HUES6 (cell line): ENCODE measurements at regions not wholly inside any gene's neighbourhood (a gene's known extent, or its start where the extent isn't known, plus 50 kb on each side); places are given as distances from the start of the nearest gene placed in this dataset.

ENCODE experiments used
- H3K27ac ChIP-seq: 2 replicates; pipeline ENCODE4 v1.7.0; 2013; ENCODE audit warnings: low read depth, mild to moderate bottlenecking, low read length, inconsistent platforms
- H3K27me3 ChIP-seq: 2 replicates; pipeline ENCODE4 v1.6.1; 2013; ENCODE audit warnings: low read length; ENCODE audit not compliant: control insufficient read depth, insufficient read depth
- H3K36me3 ChIP-seq: 2 replicates; pipeline ENCODE4 v1.6.1; 2013; ENCODE audit warnings: low read length; ENCODE audit not compliant: control insufficient read depth, insufficient read depth
- H3K4me1 ChIP-seq: 2 replicates; pipeline ENCODE4 v1.6.1; 2013; ENCODE audit warnings: low read length; ENCODE audit not compliant: control insufficient read depth, insufficient read depth
- H3K4me3 ChIP-seq: 2 replicates; pipeline ENCODE4 v1.5.1; 2013; ENCODE audit warnings: low read depth, low read length
- H3K9ac ChIP-seq: one replicate; pipeline ENCODE4 v1.6.1; 2013; ENCODE audit warnings: mild to moderate bottlenecking, low read length
- H3K9me3 ChIP-seq: 2 replicates; pipeline ENCODE4 v1.6.1; 2013; ENCODE audit warnings: low read depth, low read length; ENCODE audit not compliant: control insufficient read depth, insufficient read depth

DNA sequence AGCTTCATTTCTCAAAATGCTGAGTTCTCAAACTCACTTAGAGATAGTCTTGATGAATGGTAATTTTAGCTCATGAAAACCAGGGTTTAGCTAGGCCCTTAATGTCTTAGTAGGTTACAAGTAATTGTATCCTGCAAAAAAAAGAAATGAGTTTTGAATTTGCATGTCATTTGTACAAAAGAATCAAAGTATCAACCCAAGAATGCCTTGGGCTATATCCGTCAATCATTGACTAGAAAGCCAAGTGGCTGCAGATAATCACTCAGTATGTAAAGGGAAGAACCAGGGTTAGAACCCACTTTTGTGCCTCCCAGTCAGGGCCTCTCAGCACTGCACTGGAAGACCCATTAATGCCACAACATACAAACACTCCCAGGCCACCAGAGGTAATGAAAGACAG, 427.6 kb upstream of the MDFIC2 start:
- Histone ChIP-seq H3K27ac (no peak overlapping the region), H3K27me3 (no peaks in the 10 kb centered on the region), H3K9ac (no peak overlapping the region), H3K4me3 (no peak overlapping the region), H3K36me3 (no peaks in the 10 kb centered on the region), H3K9me3 (no peaks in the 10 kb centered on the region), H3K4me1 (no peaks in the 10 kb centered on the region)

DNA sequence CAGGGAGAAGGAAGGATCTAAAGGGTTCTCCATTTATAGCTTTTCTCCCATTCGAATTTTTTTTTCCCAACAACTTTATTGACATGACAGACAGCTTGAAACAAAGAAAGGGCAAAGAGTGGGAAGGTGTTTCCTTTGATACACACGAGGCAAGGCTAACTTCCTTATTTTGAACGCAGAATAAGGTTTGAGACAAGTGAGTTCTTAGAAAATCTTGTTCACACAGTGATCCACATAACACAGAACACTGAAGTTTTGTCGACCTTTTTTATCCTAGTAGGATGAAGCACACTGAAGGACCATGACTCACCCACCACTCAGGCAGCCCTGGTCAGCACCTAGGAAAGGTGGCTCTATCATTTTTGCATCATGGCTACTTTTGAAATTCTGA, 425.8 kb upstream of the MDFIC2 start:
- no peaks in the 10 kb centered on the region for H3K4me1 ChIP-seq
- no peaks in the 10 kb centered on the region for H3K27me3 ChIP-seq
- no peak overlapping the region for H3K27ac ChIP-seq
- H3K9ac ChIP-seq, result no peak overlapping the region
- H3K9me3 ChIP-seq, result no peaks in the 10 kb centered on the region
- H3K4me3 ChIP-seq, result no peak overlapping the region
- H3K36me3 ChIP-seq, result no peaks in the 10 kb centered on the region

DNA sequence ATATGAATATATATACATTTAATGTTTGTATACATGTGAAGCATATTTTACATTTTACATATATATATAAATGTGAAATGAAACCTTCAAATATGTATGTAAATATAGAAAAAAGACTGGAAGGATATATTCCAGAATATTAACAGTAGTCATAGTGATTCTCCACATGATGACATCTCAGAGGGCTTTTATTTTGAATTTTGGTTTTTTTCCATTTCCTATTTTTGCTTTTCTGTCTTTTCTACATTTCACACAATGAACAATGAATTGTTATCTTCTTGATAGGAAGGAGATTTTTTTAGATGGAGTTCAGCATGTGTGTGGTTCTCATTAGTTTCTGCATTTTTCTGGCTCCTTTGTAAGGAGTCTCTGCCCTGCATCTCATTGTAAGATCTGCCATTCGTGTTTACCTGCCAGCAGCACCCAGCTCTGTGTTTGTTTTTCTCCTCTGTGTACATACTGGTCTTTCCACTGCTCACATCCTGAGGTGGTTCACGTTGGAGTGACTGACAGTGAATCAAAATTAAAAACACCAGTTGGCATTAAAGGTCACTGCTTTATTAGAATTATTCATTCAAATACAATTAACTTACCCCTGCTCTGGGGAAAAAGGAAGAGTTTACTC, 425.3 kb upstream of the MDFIC2 start:
- H3K27ac ChIP-seq, result no peak overlapping the region
- H3K36me3 ChIP-seq, result no peaks in the 10 kb centered on the region
- no peak overlapping the region for H3K9ac ChIP-seq
- H3K9me3 ChIP-seq, result no peaks in the 10 kb centered on the region
- no peaks in the 10 kb centered on the region for H3K27me3 ChIP-seq
- H3K4me1 ChIP-seq, result no peaks in the 10 kb centered on the region
- no peak overlapping the region for H3K4me3 ChIP-seq

DNA sequence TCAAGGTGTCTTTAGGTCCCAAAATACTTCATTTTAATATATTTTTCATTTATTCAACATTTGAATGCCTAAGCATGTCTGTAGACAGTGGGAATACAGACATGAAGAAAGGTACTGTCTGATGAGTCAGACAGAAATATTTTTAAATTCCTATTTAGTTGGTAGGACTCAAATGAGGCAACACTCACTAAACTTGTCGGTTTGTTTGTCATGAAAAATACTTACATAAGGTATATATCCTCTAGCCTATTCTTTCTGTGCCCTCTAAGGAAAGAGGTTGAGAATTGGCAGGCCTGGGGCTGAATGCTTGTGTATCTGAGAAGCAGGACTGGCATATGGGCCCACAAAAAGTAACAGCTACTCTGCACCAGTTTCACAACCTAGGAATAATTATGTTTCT, 423.6 kb upstream of the MDFIC2 start:
- H3K27ac ChIP-seq, result no peak overlapping the region

DNA sequence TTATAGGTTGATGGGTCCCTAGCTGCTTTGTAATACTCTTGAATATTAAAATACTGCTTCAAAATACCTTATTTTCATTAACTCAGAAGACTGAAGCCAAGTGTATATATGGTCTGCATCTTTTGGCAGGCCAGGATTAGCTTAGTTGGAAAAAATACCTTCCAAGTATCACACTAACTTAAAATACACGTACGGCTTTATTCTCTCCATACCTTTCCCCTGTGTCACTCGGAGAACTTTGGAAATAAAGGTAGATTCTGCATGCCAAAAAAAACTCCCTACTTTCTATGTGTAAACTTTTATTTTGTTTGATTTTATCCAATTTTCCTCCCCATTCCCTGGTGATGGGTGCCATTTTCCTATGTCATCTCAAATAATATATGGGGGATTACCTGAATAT, 422.3 kb upstream of the MDFIC2 start:
- Histone ChIP-seq H3K27ac (no peak overlapping the region), H3K9ac (no peak overlapping the region), H3K4me1 (peaks cover 14% of the 10 kb centered on the region; the same call in 1 of the 2 replicates), H3K36me3 (no peaks in the 10 kb centered on the region), H3K27me3 (no peaks in the 10 kb centered on the region), H3K9me3 (no peaks in the 10 kb centered on the region), H3K4me3 (no peak overlapping the region)

More for the DNA sequence above, 423.6 kb upstream of the MDFIC2 start:
- no peaks in the 10 kb centered on the region for H3K9me3 ChIP-seq
- peaks cover 10% of the 10 kb centered on the region; the same call in 1 of the 2 replicates for H3K4me1 ChIP-seq
- no peak overlapping the region for H3K9ac ChIP-seq
- no peaks in the 10 kb centered on the region for H3K36me3 ChIP-seq
- H3K27me3 ChIP-seq, result no peaks in the 10 kb centered on the region
- no peak overlapping the region for H3K4me3 ChIP-seq

DNA sequence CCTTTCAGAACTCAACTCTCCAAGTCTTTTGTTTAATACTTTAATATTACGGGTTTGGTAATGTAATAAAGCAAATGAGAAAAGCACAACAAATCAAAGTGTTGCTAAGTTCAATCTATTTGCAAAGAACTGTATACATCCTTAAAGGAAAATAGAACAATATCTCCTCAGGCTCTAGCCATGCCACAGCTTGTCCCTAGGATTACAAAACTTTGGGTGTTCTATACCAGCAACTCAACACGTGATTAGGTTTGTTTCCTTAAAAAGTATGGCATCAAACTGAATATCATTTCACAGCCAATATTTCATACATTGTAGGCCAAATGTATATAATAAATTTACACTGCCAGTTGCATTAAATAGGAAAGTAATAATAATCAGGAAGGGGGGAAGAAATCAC, 418.6 kb upstream of the MDFIC2 start:
- Histone ChIP-seq H3K4me3 (no peak overlapping the region), H3K4me1 (peaks cover 14% of the 10 kb centered on the region; the same call in 1 of the 2 replicates), H3K36me3 (no peaks in the 10 kb centered on the region), H3K27me3 (no peaks in the 10 kb centered on the region), H3K9ac (no peak overlapping the region), H3K9me3 (no peaks in the 10 kb centered on the region), H3K27ac (no peak overlapping the region)

DNA sequence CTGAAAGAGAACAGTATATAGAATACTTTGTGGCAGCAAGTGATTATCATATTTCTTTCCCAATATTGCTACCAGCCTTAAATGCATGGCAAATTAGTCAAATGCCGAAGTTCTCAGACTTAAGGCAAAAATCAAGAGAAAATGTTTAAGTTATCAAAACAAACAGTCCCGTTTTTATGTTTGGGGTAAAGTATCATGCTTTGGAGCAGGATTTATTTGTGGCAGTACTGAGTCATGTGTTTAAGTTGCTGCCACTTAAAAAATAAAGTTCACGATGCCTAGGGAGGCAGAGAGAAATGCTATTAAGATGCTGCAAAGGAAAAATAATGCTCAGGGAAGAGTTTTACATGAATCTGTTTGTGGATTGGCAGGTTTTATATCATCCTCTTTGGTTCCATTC, 417.4 kb upstream of the MDFIC2 start:
- Histone ChIP-seq H3K9ac (no peak overlapping the region), H3K27ac (no peak overlapping the region), H3K9me3 (no peaks in the 10 kb centered on the region), H3K4me1 (peaks cover 14% of the 10 kb centered on the region; the same call in 1 of the 2 replicates), H3K27me3 (no peaks in the 10 kb centered on the region), H3K4me3 (no peak overlapping the region), H3K36me3 (no peaks in the 10 kb centered on the region)

DNA sequence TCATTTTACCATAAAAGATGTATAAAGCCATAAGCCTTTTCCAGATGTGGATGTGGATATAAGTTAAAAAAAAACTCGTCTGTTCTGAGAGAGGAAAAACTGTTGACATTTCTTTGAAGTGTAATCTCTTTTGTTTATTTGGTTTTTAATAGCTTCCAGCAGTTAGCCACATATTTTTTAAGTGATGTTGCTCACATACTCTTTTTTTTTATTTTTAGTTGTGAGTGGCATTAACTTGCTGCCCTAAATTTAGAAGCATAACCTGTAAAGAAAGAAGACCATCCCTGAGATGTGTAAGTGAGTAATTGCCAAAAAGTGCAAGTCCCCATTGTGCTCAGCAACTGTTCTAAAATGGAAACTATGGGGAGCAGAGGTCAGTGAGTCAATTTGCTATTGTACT, 415.9 kb upstream of the MDFIC2 start:
- no peak overlapping the region for H3K9ac ChIP-seq

DNA sequence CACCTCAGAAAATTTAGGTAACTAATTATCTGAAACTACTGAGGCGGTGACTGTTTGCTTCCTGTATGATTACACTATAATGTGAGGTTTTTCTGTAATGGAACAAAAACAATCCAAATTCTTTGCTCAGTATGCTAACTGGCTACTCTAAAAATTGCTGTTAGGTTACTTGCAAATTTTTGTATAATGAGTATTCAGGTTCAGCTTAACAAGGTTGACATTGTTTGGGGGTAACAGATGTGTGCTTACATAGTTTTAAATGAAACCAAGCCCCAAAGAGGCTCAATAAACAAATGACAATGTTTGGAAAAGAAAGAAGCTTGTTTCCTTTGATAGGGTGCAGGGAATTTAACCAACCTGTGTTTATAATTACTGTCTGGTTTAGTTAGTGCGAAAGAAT, 414.5 kb upstream of the MDFIC2 start:
- H3K27ac ChIP-seq, result no peak overlapping the region
- H3K9me3 ChIP-seq, result no peaks in the 10 kb centered on the region
- no peak overlapping the region for H3K4me3 ChIP-seq
- no peaks in the 10 kb centered on the region for H3K27me3 ChIP-seq
- peaks cover 8% of the 10 kb centered on the region; the same call in 1 of the 2 replicates for H3K4me1 ChIP-seq
- no peak overlapping the region for H3K9ac ChIP-seq
- H3K36me3 ChIP-seq, result no peaks in the 10 kb centered on the region

More for the DNA sequence above, 415.9 kb upstream of the MDFIC2 start:
- Histone ChIP-seq H3K4me1 (peaks cover 14% of the 10 kb centered on the region; the same call in 1 of the 2 replicates), H3K36me3 (no peaks in the 10 kb centered on the region), H3K27ac (no peak overlapping the region), H3K27me3 (no peaks in the 10 kb centered on the region), H3K4me3 (no peak overlapping the region), H3K9me3 (no peaks in the 10 kb centered on the region)

DNA sequence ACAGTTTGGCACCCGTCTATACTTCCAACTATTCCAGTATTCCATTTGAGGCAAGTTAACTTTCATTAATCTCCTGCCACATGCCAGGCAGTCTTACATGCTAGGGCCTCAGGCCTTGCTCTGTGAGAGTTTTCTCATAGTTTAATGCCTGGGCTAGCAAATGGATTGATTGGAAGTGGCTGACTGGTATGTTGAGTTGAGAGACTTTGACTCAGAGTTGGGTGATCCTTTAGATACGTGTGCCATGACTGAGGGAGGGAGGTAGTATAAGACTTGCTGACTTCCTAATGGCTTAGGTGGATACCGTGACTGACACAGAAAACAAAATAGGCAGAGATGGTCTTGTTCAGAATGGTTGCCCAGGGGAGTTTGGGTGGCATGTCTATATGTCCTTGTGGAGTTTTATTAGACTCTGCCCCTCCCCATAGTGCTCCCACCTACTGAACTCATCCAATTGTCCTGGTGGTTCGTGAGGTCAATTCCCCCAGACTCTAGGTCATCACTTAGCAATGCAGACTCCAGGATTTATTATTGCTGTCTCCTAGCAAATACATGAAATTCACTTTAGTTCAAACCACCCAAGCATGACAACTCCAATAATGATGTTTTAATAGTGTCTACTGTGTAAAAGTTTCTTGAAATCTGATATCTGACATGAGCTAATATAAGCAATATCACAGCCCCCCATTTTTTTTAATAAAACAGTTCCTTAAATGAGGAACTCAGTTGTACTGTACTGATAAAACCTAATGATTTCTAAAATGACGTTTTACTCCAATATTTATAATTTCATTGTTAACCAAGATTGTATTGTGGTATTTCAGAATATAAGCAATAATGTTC, 413.9 kb upstream of the MDFIC2 start:
- H3K4me1 ChIP-seq, result peaks cover 6% of the 10 kb centered on the region; the same call in 1 of the 2 replicates
- H3K27me3 ChIP-seq, result no peaks in the 10 kb centered on the region
- H3K9ac ChIP-seq, result no peak overlapping the region
- H3K27ac ChIP-seq, result no peak overlapping the region
- no peak overlapping the region for H3K4me3 ChIP-seq
- no peaks in the 10 kb centered on the region for H3K9me3 ChIP-seq
- H3K36me3 ChIP-seq, result no peaks in the 10 kb centered on the region

DNA sequence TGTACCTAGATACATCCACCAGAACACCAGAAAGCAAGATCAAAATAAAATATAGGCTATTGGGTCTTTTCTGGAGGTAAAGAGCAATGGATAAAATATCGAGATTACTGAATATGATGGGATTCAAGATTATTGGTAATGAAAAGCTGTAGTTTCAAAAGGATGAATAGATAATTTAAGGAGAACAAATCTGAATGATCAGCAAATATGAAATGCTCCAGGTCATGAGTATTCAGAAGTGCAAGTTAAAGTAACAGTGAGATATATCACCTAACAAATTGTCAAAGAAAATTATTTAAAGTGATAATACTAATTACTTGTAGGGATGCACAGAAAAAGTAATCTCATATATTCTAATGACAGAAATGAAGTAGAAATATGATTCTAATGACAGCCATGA, 409.6 kb upstream of the MDFIC2 start:
- Histone ChIP-seq H3K36me3 (no peaks in the 10 kb centered on the region), H3K4me3 (no peak overlapping the region), H3K4me1 (no peaks in the 10 kb centered on the region), H3K27me3 (no peaks in the 10 kb centered on the region), H3K9ac (no peak overlapping the region), H3K9me3 (no peaks in the 10 kb centered on the region), H3K27ac (no peak overlapping the region)
